Aorta (tissue), 5 donors: ENCODE measurements at regions not wholly inside any gene's neighbourhood (a gene's known extent, or its start where the extent isn't known, plus 50 kb on each side); places are given as distances from the start of the nearest gene placed in this dataset.
A peak's percentile ranks its signal among the peaks of the same experiment; 100 is the strongest.

Source experiments
- ATAC-seq: fragments of 200-7000 bp; cut with Tn5 transposase; one replicate; pipeline ENCODE4 v1.9.1; 2022; ENCODE audit warnings: moderate library complexity; ENCODE audit not compliant: low FRiP score
- DNase-seq, 2 donors: peaks; one replicate each; pipeline ENCODE4 v3.0.0-alpha.2; 2020
- H3K27ac ChIP-seq, 2 donors: one replicate each; pipeline ENCODE4 v1.5.1; 2013; ENCODE audit warnings: low read length in 2 of 2, mild to moderate bottlenecking in 2 of 2, moderate library complexity in 2 of 2, control low read depth in 1 of 2, inconsistent platforms in 1 of 2, low read depth in 1 of 2
- H3K27me3 ChIP-seq, 2 donors: one replicate each; pipeline ENCODE4 v1.6.1; 2013; ENCODE audit warnings: control low read depth in 1 of 2, low read length in 1 of 2, mild to moderate bottlenecking in 1 of 2, moderate library complexity in 1 of 2; ENCODE audit not compliant: insufficient read depth in 2 of 2, control insufficient read depth in 1 of 2
- H3K36me3 ChIP-seq, 2 donors: one replicate each; pipeline ENCODE4 v1.6.1; 2013; ENCODE audit warnings: control low read depth in 1 of 2, low read length in 1 of 2, mild to moderate bottlenecking in 1 of 2; ENCODE audit not compliant: insufficient read depth in 2 of 2, control insufficient read depth in 1 of 2
- H3K4me1 ChIP-seq, 2 donors: one replicate each; pipeline ENCODE4 v1.6.1; 2013; ENCODE audit warnings: low read length in 2 of 2, control low read depth in 1 of 2, mild to moderate bottlenecking in 1 of 2, moderate library complexity in 1 of 2; ENCODE audit not compliant: insufficient read depth in 2 of 2, control insufficient read depth in 1 of 2
- H3K4me3 ChIP-seq, 2 donors: one replicate each; pipeline ENCODE4 v1.5.1; 2013; ENCODE audit warnings: low read length in 2 of 2, control low read depth in 1 of 2, mild to moderate bottlenecking in 1 of 2
- H3K9me3 ChIP-seq: one replicate; pipeline ENCODE4 v1.6.1; 2013; ENCODE audit warnings: mild to moderate bottlenecking, low read length; ENCODE audit not compliant: control insufficient read depth
- WGBS, 2 donors: extraction: QIAGEN DNeasy Blood & Tissue Kit; methylation state at CpG; one replicate each; pipeline ENCODE4 v1.1.7; 2013; 5-methylcytosine and 5-hydroxymethylcytosine counted together
- intact Hi-C, 2 donors: fragments of 100-400 bp; cut with DNase I; formaldehyde crosslinking; loops; one replicate each; pipeline versions ENCODE4 v1.14.2 to v1.15.0; 2022
- donor health status: healthy with polysubstance abuse.
- donor health status: Bipolar disorder and iron deficiency.
- donor health status: DM: no; HTN: no; CAD: no.
- donor health status: DM: no; HTN: no; CAD: no.
- donor health status: DM: yes; HTN: yes; CAD: no.

DNA sequence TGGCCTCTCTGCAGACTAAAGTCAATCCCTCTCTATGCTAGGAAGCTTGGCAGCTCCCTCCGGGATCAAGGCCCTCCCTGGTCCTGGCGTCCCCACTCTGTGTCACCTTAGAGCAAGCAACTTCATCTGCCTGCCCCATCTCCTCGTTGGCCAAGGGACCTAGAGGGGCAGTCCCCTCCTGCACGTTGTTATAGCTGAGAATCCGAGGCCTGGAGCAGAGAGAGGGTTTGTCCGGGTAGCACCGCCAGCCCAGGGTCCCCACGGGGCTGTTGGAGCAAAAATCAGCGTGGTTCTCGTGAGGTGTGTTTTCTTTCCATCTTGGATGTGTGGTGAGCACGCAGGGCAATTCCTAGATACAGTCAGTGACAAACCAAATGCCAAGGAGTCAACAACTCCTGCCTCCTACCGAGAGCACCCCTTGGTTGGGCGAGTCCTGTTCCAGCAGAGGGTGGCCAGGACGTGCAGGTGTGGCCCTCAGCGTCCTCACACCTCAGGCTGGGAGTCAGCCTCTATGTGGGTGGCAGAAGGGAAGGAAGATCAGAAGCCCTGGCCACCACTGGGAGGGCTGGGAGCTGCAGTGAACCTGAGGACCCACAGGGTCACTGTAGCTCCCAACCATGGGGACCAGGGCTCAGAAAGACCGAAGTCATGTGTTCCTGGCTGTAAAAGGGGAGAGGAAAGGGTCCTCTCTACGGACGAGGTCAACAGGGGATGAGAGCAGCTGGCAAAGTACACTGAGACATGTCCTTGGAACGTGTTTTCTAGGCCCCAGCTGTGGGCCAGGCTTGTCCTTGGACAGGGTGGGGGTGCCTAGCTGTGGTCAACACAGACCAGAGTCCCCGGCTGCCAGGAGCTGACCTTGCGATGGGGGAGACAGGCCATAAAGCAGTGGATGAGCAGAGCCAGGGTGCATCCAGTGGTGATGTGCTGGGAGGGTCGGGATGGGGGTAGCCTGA lies 85.6 kb upstream of the CIBAR2 start:
- no peaks in the 10 kb centered on the region for H3K9me3 ChIP-seq
- H3K4me1 ChIP-seq: no peaks in the 10 kb centered on the region
- DNase-seq (no peak), ATAC-seq (no peak)
- no peaks in the 10 kb centered on the region for H3K27me3 ChIP-seq
- H3K4me3 ChIP-seq: no peak overlapping the region
- intact Hi-C loops: loop anchor here in 1 of 2 donors (5.0 kb wide), 1 partner anchor 36 kb away; no protein-coding TSS in a partner anchor
- no peak overlapping the region for H3K27ac ChIP-seq
- no peaks in the 10 kb centered on the region for H3K36me3 ChIP-seq
- 92 to 94% methylated on average over 22 of the region's 22 CpGs for WGBS, 2 donors

DNA sequence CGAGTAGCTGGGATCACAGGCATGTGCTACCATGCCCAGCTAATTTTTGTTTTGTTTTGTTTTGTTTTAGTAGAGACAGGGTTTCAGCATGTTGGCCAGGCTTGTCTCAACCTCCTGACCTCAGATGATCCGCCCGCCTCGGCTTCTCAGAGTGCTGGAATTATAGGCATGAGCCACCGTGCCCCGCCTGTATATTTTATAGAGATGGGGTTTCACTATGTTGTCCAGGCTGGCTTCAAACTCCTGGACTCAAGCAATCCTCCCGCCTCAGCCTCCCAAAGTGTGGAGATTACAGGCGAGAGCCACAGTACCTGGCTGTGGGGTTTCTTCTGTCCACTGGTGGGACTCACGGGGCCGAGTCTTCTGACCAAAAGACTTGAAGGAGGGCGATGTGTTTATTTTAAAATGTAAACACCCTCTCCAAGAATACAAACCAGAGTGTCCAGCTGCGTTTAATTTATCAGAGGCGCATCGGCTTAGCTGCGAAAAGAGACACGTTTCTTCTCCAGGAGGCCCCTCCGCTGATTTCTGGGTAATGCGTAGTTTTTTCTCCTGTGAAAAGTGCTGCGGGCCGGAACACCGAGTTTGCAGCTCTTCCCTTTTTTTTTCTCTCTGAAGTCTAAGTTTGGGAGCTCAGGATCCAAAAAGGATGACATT lies 86.9 kb upstream of the CIBAR2 start:
- WGBS, 2 donors: 96% methylated on average over 21 of the region's 21 CpGs
- Histone ChIP-seq H3K36me3 (no peaks in the 10 kb centered on the region), H3K9me3 (no peaks in the 10 kb centered on the region), H3K27me3 (no peaks in the 10 kb centered on the region), H3K4me3 (no peak overlapping the region), H3K4me1 (no peaks in the 10 kb centered on the region), H3K27ac (no peak overlapping the region)
- DNase-seq (no peak), ATAC-seq (no peak)
- intact Hi-C loops: loop anchor here in 1 of 2 donors (5.0 kb wide), 1 partner anchor 37 kb away; no protein-coding TSS in a partner anchor

DNA sequence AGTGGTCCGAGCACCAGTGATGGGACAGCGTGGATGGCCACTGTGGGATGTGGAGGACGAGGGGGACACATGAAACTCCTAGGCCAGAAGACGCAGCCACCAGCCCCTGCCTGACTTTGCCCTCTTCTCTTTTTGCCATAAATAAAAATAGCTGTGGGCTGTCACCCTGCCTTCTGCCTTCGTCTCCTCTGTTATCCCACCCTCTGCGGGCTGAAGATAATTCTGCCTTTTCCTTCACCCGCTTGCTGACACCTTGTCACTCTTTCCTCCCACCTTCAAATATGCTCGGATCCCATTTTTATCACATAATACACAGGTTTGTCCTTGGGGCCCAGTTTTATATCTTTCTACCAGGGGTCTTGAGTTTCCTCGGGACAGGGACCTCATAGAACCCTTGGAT lies 87.6 kb upstream of the CIBAR2 start:
- no peaks in the 10 kb centered on the region for H3K9me3 ChIP-seq
- WGBS, 2 donors: 95% methylated on average over 9 of the region's 9 CpGs
- no peak overlapping the region for H3K4me3 ChIP-seq
- no peaks in the 10 kb centered on the region for H3K36me3 ChIP-seq
- ATAC-seq (no peak), DNase-seq (no peak)
- intact Hi-C loops: loop anchor here (5.0 kb wide), 2 partner anchors 33 to 38 kb away; no protein-coding TSS in a partner anchor
- H3K27ac ChIP-seq: no peak overlapping the region
- no peaks in the 10 kb centered on the region for H3K4me1 ChIP-seq
- H3K27me3 ChIP-seq: no peaks in the 10 kb centered on the region

DNA sequence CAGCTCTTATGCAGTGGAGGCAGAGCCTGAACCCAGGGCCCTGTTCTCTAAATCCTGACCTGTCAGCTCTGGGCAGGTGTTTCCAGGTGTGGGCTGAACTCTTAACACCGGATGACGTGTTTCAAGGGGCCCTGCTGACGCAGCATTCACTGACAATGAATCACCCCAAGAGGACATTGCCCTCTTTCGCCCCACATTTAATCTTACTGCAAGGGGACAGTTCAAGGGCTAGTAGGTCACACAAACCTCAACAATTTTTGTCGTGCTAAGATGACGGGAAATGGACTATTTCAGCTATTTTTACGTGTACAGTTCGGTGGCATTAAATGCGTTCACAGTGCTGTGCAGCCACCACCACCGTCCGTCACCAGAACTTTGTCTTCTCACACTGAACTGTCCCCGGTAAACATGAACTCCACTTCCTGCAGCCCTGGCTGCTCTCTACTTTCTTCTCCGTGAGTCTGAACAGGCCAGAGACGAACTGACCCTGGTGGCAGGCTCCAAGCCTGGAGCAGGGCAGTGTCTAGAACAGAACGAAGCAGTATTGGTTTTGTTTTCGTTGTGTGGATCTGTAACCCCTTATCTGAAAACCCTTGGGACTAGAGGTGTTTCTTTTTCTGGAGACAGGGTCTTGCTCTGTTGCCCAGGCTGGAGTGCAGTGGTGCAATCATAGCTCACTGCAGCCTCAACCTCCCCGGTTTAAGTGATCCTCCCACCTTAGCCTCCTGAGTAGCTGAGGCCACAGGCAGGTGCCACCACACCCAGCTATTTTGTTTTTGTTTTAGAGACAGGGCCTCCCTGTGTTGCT lies 88.4 kb upstream of the CIBAR2 start:
- ATAC-seq: no peak
- Histone ChIP-seq H3K27me3 (no peaks in the 10 kb centered on the region), H3K27ac (no peak overlapping the region), H3K4me3 (no peak overlapping the region), H3K4me1 (no peaks in the 10 kb centered on the region), H3K36me3 (no peaks in the 10 kb centered on the region), H3K9me3 (no peaks in the 10 kb centered on the region)
- intact Hi-C loops: loop anchor here in 1 of 2 donors (5.0 kb wide), 1 partner anchor 33 kb away; no protein-coding TSS in a partner anchor
- 90 to 92% methylated on average over 17 of the region's 17 CpGs for WGBS, 2 donors
- no peak for DNase-seq

DNA sequence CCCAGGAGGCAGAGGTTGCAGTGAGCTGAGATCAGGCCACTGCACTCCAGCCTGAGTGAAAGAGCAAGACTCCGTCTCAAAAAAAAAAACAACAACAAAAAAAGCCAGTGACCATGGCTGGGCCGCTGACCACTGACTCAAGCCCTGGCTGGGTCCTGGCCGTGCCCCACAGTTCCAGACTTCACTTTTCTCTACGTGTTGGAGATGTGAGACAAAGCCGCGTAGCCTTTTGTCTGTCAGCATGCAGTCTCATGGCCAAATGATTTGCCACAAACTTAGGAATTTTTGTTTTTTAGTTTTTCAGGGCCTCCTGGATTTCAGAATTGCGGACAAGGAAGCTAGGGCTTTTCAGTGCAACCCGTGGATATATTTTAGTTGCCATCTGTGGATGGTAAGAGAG lies 89.3 kb upstream of the CIBAR2 start:
- WGBS, 2 donors: 87 to 90% methylated on average over 8 of the region's 8 CpGs
- intact Hi-C loops: loop anchor here in 1 of 2 donors (5.0 kb wide), 1 partner anchor 34 kb away; no protein-coding TSS in a partner anchor
- H3K4me3 ChIP-seq: no peak overlapping the region
- H3K4me1 ChIP-seq: peaks cover 0 to 3% of the 10 kb centered on the region in 2 donors
- H3K27ac ChIP-seq: no peak overlapping the region
- no peaks in the 10 kb centered on the region for H3K36me3 ChIP-seq
- ATAC-seq (no peak), DNase-seq (no peak)
- no peaks in the 10 kb centered on the region for H3K27me3 ChIP-seq
- H3K9me3 ChIP-seq: no peaks in the 10 kb centered on the region

DNA sequence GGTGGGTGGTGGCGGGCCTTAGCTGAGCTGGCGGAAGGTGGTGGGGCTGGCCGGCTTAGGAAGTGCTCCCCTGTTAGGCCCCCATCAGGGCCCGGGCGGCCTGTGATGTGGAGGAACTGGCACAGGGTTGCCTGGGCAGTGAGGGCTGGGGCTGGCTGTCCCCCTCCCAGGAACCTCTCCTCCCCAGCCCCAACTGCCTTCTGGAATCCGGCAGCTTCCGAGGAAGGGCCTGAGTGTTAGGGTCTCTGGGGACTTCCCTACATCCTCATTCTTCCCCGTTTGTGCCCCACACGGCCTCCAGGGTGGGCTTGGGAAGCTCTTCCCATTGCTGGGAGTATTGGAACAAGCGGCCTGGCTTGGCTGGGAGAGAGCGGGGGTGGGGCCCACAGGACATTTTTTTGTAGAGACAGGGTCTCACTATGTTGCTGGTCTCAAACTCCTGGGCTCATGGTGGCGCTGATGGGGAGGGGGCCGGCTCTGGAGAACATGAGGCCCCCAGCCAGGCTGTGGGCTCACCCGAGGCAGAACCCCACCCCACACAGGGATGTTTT lies 89.9 kb upstream of the CIBAR2 start:
- no peak for ATAC-seq
- intact Hi-C loops: loop anchor here in 1 of 2 donors (5.0 kb wide), 1 partner anchor 35 kb away; no protein-coding TSS in a partner anchor
- Histone ChIP-seq H3K36me3 (no peaks in the 10 kb centered on the region), H3K27ac (peak overlapping the region; percentile 39 to 76), H3K9me3 (no peaks in the 10 kb centered on the region), H3K4me3 (no peak overlapping the region), H3K4me1 (peaks cover 0 to 3% of the 10 kb centered on the region in 2 donors), H3K27me3 (no peaks in the 10 kb centered on the region)
- no peak for DNase-seq
- WGBS, 2 donors: 65% methylated on average over 12 to 14 of the region's 14 CpGs

DNA sequence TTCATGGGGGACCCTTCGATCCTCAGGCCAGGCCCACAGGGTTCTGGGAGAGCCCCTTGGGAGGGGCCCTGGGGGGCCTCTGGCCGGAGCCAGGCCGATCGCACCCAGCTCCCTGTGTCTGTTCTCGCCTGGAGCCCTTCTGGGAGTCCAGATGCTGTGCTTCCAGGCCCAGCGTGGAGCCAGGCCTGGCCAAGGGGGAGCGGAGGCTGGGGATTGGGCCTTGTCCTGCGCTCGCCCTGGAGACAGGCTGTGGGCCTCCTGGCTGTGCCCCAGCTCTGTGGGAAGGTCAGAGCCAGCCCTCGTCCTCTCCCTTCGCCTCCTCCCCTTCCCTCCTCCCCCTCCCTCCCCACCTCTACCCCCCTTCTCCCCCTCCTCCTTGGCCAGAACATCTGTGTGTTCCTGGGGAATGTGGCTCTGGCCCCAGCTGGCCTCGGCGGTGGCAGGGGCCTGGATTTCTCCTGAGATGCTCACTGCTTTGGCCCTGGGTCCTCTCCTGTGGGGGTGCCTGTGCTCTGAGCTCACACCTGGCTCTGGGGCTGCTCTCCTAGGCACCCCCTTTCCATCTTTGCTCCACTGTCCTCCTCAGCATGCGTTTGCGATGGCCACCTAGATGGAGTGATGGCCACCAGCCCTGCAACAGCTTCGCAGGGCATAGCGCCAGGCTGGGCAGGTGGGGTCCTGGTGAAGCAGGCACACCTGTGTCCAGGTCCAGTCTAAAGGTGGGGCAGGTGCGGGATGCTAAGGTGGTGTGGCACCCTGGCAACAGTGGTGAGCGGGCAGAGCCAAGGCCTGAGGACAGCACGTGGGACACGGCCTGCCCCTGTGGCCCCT lies 90.6 kb upstream of the CIBAR2 start:
- Histone ChIP-seq H3K9me3 (no peaks in the 10 kb centered on the region), H3K27me3 (no peaks in the 10 kb centered on the region), H3K36me3 (no peaks in the 10 kb centered on the region), H3K4me3 (no peak overlapping the region), H3K27ac (peak overlapping the region; percentile 39 to 76), H3K4me1 (peaks cover 0 to 4% of the 10 kb centered on the region in 2 donors)
- intact Hi-C loops: loop anchor here in 1 of 2 donors (5.0 kb wide), 1 partner anchor 36 kb away; no protein-coding TSS in a partner anchor
- peak; percentile 87 to 92 for DNase-seq
- 30 to 34% methylated on average over 20 to 21 of the region's 21 CpGs for WGBS, 2 donors
- peak; percentile 87 for ATAC-seq
